HG03442 (cell line): ENCODE measurements at regions not wholly inside any gene's neighbourhood (a gene's known extent, or its start where the extent isn't known, plus 50 kb on each side); places are given as distances from the start of the nearest gene placed in this dataset.
"Not testable (repeated sequence)": the region's sequence is repeated elsewhere in the genome, so short reads cannot be mapped to it uniquely, and the experiment has no call there.

Experiments
- ATAC-seq: cut with Tn5 transposase; IDR thresholded peaks from one replicate; pipeline ENCODE4 v1.9.1; 2021; ENCODE audit warnings: mild to moderate bottlenecking, moderate library complexity; ENCODE audit not compliant: unreplicated experiment

DNA sequence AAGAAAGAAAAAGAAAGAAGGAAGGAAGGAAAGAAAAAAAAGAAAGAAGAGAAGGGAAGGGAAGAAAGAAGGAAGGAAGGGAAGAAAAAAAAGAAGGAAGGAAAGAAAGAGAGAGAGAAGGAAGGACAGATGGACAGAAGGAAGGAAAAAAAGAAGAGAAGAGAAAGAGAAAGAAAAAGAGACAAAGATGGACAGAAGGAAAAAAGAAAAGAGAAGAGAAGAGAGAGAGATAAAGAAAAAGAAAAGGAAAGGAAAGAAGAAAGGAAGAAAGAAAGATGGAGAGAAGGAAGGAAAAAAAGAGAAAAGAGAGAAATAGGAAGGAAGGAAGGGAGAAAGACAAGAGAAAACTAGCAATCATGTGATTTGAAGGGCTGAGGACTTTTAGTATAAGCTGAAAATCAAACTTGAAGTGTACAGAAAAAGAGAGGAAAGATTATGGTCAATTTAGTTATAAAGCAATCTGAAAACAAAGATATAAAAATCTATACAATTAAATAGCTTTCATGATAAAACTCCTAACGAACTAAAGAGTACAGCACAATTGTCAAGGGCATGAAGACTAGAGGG, 115.3 kb downstream of the LTN1 start:
- no peak for ATAC-seq

DNA sequence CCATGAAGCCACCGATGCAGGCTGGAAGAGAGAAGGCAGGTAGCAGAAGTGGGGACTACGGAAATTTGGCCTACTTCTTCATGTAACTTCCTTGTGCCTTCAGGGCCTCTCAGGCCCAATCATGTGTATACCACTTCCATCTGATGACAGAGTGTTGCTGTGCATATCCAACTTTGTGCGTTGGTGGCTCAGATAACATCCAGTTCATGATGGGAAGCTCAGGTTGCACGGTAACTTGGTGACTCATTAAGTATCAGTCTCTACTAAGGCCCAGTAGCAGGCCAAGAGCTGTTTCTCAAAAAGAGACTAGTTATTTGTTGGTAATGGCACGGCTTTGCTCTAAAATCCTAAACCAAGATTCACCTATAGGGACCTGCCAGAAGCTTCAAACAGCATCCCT, 117.6 kb downstream of the LTN1 start:
- no peak for ATAC-seq

DNA sequence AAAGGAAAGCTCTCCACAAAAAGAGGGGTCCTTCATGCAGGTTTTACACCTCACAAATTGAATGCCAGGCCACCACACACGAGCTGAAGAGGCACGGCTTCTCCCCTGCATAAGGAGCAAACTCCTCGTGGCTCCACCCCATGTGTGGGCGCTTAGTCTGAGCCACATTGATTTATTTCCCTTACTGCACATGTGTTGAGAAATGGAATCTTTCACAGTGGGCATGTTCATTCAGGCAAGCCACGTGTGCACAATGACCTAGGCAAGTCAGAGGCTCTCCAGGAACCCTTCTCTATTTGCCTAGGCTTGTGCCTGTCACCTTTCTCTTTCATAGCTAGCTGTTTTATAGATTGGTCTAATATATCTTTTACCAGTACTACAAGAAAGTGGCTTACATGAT, 120.5 kb downstream of the LTN1 start:
- no peak for ATAC-seq

DNA sequence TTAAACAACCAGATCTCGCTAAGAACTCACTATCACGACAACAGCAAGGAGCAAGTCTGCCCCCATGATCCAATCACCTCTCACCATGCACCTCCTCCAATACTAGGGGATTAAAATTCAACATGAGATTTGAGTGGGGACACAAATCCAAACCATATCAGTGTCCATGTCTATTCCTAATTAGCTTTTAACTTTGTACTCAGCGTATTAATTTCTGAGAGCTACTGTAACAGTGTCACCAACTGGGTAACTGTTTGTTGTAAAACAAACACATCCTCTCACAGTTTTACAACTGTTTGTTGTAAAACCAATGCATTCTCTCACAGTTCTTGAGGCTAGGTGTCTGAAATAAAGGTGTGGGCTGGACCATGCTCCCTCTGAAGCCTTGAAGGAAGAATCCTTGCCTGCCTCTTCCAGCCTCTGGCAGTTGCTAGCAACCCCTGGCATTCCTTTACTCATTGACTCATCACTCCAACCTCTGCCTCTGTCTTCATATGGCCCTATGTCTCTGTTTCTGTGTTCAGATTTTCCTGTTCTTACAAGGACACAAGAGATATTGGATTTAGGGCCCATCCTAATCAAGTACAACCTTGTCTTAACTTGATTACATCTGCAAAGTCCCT, 121.2 kb downstream of the LTN1 start:
- no peak for ATAC-seq

DNA sequence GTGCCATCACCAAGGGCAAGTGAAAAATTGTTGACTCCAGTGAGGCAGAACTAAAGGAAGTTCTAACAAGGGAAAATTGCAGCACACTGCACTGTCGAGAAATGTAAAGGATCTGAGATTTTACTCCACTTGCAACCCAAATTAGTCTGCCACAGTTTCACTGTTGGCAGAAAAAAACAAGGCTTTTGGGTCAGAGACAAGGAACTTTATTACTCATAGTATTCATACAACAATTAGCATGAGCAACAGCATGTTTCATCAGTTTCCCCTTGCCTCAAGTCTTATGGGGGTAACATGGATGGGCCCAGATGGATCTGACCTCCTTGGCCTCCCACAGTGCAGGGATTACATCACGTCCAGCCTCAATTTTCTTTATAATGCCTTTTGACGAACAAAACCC, 125.3 kb downstream of the LTN1 start:
- ATAC-seq: no peak

DNA sequence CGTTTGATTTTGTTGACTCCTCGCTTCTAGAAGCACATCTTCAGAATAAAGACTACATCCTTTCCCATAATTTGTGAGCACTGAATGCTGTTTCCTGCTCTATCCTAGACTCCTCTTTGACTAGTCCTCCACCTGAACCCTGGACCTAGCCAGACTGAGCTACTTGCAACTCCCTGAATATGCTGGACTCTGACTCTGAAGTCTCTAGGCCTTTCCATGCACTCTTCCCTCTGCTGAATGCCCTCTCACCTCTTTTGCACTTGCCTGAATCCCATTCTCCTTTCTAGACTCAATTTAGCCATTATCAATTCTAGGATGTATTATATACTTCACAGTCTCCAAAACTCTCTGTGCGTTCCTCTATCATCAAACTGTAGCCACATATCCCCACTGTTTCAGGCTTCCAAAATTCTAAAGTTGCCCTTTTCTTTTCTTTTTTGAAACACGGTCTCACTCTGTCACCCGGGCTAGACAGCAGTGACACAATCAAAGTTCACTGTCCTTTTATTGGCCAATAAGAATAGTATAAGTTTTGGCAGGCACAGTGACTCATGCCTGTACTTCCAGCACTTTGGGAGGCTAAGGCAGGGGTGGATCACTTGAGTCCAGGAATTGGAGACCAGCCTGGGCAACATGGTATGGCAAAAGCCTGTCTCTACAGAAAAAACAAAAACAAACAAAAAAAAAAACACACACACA, 127.0 kb downstream of the LTN1 start:
- ATAC-seq: no peak

DNA sequence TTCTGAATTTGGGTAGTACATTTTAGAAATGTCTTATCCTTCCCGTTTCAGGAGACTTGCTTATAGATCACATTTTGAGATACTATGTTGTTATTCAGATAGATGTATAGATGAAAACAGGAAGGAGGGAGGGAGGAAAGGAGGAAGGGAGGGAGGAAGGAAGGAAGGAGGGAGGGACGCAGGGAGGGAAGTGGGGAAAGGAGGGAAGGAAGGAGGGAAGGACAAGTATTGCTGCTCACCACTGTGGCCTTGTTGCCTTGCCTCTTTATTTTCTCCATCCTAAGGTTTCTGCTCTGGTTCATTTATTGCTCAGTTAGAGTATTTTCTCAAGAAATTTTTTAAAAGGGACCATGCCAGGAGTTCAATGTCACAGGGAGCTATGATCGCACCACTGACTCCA, 134.3 kb downstream of the LTN1 start:
- no peak for ATAC-seq

DNA sequence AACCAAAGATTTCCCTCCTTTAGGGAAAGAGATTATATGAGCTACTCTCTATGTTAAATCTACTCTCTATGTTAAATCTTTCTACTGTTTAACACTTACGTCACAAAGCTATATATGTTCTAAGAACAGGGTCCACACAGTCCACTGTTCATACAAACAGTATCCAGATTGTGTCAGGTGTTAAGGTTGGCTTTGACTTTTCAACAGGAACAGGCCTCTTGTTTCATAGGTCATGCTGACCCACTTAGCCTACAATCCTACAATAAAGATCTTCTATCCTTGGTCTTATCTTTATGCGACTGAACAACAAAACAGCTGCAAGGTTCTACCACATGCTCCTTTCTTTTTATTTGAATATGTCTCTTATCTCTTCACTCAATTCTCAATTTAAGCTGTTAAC, 134.9 kb downstream of the LTN1 start:
- ATAC-seq: no peak

DNA sequence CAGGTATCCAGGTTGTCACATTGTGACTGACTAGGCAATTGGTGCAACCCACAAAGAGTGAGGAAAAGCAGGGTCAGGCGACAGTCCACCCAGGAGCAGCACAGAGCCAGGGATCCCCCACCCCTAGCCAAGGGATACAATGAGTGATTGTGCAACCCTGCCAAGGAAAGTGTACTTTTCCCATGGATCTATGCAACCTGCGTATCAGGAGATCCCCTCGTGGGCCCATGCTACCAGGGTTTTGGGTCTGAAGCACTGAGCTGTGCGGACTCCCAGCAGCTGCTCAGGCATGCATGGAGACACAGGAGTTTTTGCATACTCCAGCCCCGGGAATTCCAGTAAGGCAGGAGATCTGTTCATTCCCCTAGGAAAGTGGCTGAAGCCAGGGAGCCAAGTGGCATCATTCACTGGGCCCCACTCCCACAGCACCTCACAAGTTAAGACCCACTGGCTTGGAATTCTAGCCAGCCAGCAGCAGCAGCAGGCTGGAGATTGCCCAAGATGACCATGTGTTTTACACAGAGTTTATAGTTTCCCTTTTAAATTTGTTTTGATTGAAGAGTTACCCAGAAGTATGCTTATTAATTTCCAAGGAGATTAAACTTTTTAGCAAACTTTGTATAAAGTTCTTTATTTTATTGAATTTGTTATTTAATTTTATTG, 136.0 kb downstream of the LTN1 start:
- ATAC-seq: no peak

DNA sequence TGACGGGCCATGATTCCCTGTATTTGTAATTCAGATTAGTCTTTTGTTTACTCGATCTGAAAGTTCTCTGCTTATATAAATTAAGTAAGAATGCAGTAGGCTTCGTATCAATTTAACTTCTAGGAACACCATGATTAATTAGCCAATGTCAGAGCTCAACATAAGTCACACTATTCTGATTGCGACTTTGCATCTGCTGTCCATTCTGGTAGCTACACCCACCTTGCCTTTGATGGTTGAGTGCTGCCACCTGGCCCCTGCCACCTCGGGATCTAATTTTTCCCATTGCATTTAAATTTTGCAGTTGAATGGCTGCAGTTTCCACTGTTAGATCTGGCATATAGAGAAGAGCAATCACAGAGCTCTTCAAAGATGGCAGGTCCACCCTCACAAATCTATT, 140.0 kb downstream of the LTN1 start:
- no peak for ATAC-seq

DNA sequence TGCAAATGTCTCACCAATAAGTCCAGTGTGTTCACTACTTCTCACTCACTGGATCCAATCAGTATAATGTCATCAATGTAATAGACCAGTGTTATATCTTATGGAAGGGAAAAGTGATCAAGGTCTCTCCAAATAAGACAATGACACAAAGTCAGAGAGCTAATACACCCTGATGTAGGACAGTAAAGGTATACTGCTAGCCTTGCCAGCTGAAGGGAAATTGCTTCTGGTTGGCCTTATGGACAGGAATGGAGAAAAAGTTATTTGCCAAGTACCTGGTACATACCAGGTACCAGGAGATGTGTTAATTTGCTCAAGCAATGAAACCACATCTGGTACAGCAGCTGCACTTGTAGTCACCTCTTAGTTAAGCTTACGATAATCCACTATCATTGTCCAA, 141.0 kb downstream of the LTN1 start:
- ATAC-seq: no peak

DNA sequence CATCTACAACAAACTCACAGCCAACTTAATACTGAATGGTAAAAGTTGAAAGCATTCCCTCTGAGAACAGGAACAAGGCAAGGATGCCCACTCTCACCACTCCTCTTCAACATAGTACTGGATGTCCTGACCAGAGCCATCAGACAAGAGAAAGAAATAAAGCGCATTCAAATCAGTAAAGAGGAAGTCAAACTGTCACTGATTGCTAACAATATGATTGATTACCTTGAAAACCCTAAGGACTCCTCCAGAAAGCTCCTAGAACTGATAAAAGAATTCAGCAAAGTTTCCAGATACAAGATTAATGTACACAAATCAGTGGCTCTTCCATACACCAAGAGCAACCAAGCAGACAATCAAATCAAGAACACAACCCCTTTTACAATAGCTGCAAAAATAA, 153.4 kb downstream of the LTN1 start:
- not testable (repeated sequence) for ATAC-seq

DNA sequence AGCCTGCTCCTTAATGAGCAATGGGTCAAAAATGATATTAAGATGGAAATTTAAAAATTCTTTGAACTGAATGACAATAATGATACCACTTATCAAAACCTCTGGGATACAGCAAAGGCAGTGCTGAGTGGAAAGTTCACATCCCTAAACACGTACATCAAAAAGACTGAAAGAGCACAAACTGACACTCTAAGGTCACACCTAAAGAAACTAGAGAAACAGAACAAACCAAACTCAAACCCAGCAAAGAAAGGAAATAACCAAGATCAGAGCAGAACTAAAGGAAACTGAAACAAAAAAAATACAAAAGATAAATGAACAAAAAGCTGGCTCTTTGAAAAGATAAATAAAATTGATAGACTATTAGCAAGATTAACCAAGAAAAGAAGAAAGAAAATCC, 155.3 kb downstream of the LTN1 start:
- not testable (repeated sequence) for ATAC-seq

DNA sequence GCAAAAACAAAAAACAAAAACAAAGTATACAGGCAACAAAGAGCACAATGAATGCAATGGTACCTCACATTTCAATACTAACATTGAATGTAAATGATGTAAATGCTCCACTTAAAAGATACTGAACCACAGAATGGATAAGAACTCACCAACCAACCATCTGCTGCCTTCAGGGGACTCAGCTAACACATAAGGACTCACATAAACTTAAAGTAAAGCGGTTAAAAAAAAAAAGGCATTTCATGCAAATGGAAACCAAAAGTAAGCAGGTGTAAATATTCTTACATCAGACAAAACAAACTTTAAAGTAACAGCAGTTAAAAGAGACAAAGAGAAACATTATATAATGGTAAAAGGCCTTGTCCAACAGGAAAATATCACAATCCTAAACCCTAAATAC, 156.1 kb downstream of the LTN1 start:
- ATAC-seq: not testable (repeated sequence)

DNA sequence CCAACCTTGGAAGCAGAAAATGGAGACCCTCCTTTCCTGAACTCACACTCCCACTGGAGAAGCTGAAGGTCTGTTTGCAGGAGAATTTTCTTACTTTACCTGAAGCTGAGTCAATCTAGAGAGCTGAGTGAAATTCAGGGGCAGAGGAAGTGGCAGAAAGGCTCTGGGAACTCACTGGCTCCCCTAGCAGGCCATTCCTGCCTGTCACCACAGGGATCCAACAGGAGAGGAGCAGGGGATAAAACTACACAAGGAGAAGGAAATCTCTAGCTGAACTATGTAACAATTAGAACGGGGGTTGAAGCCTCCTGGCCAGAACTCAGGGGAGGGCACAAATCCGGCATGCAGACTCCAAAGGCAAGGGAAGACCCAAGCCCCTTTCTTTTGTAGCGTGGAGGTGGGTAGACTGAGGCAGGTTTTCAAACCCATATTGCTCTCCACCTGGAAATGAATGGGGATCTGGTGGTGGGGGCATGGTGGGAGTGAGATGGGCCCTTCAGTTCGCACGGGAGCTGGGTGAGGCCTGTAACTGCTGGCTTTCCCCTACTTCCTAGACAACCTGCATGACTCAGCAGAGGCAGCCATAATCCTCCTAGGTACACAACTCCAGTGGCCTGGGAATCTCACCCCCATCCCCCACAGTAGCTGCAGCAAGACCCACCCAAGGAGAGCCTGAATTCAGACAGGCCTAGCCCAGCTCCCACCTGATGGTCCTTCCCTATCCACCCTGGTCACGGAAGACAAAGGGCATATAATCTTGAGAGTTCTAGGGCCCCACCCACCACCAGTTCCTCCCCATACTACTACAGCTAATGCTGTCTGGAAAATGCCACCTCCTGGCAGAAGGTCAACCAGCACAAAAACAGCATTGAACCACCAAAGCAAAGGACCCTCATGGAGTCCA, 158.1 kb downstream of the LTN1 start:
- ATAC-seq: no peak

DNA sequence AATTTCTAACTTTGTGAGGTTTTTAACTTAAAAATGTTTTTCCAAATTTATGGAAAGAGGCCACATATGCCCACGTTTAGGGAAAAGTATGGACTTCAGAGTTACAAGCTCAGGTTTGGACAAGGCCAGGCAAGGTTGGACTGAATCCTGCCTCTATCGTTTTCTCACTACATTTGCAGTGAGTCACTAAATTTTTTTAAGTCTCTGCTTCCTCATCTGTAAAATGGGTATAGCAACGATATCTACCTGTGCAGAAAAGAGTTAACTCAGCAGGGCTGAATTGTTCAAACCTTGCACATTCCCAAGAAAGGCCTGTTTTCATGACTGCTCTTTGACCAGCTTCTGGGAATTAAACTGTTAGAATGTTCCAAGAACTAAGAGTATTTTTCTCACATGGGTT, 159.1 kb downstream of the LTN1 start:
- no peak for ATAC-seq

DNA sequence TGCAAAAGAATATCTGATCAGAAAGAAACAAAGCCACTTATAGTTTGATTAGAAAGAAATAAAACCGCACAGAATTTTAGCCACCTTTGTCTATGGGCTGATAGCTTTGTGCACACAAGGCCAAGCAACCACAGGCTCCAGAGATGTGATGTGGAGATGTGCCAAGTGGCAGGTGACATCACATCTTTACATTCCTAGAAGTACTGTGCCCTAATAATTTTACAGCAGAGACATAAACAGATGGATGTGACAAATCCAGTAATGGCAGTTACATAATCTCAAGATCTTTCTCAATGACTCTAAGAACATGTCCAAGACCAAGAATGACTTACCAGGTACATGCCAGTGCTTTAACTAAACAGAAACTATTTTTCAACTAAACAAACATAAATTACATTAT, 159.5 kb downstream of the LTN1 start:
- ATAC-seq: no peak

DNA sequence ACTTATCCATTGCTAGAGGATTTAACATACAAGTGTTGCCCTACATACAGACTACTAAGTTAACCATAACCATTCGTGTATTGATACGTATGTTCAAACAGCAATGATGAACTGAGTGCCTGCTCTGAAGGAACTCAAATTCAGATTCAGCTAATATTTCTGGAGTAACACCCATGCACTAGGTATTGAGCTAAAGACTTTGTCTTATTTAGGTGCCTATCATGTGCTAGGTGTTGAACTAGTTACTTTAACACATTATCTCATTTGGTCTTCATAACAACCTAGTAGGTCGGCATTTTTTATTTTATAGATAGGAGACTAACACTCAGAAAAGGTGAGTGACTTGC, 160.0 kb downstream of the LTN1 start:
- no peak for ATAC-seq

DNA sequence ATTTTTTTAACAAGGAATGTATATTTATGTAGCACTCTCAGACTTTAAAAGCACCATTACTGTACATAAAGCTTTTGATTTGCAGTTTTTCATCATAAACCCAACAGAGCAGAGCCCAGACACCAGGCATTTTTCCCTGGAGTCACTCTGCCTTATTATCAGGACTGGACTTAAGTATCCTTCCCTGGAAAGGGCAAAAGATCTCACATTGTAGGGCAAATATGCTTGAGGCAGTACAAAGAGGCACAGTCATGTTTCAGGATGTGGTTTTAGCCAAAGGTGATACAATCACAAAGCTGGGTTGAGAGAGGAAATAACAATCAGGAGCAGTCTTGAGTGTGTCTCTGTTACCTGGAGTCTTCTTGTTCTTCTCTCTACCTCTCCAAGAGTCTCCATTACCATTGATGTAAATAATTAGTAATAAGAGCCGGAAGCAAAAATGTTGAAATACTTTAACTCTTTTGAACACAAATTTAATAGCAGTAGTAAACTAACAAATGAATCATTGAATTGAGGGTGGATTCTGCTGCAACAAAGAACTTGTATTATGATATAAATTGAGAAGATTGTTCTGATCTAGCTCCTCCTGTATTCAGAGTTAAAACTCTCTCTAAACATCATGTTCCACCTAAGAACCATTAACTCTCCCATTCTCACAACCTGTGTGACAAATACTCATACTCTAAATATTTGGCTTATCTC, 160.5 kb downstream of the LTN1 start:
- no peak for ATAC-seq

DNA sequence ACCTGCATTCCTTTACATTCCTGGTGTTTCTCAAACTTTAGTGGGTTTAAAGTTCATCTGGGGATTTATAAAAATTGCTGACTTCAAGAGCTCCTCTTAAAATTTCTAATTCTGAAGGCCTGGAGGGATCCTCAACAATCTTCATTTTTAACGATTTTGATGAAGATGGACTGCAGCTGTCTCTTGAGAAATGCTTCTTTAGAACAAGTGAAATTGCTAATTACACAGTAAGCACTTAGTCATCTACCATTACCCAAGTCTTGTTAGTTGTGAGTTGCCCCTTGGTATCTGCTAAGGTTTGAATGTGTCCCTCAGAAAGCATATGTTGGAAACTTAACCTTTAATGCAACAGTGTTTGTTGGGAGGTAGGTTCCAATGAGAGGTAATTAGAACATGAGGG, 163.7 kb downstream of the LTN1 start:
- no peak for ATAC-seq

DNA sequence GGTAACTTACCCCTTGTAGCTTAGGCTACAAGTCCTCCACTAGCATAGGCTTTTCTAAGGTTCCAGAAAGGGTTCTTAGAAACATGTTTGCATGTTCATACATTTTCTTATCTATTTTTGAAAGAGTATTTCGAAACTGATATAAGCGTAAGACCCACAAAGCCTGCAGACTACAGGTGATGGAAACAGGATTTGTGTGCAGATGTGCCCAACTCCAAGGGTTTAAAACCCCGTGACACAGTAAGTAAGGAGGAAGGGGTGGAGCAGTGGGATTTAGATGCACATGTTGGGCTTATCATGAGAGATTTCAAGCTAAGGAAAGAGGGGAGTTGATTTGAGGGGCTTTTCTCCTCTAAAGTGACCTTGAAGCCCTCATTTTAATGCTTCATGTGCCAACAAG, 164.7 kb downstream of the LTN1 start:
- no peak for ATAC-seq
